Neuronal stem cell (in vitro differentiated cells): ENCODE measurements at regions not wholly inside any gene's neighbourhood (a gene's known extent, or its start where the extent isn't known, plus 50 kb on each side); places are given as distances from the start of the nearest gene placed in this dataset.

ENCODE experiments used
- DNase-seq: peaks from one replicate; pipeline ENCODE4 v3.0.0-alpha.2; 2013; ENCODE audit warnings: low spot score
- H2AFZ ChIP-seq: one replicate; pipeline ENCODE4 v1.6.1; 2013; ENCODE audit warnings: mild to moderate bottlenecking, low read length, inconsistent platforms
- H2AK5ac ChIP-seq: 2 replicates; pipeline ENCODE4 v1.6.1; 2013; ENCODE audit warnings: low read depth, mild to moderate bottlenecking, inconsistent platforms, low read length, moderate library complexity, mixed read lengths
- H2BK120ac ChIP-seq: 2 replicates; pipeline ENCODE4 v1.6.1; 2013; ENCODE audit warnings: low read depth, mild to moderate bottlenecking, inconsistent platforms, low read length, moderate library complexity, mixed read lengths
- H2BK12ac ChIP-seq: one replicate; pipeline ENCODE4 v1.6.1; 2013; ENCODE audit warnings: low read length, inconsistent platforms
- H2BK15ac ChIP-seq: 2 replicates; pipeline ENCODE4 v1.6.1; 2013; ENCODE audit warnings: mild to moderate bottlenecking, low read length, inconsistent platforms, mixed read lengths
- H2BK5ac ChIP-seq: one replicate; pipeline ENCODE4 v1.6.1; 2013; ENCODE audit warnings: inconsistent platforms, mild to moderate bottlenecking, low read length, moderate library complexity
- H3K14ac ChIP-seq: one replicate; pipeline ENCODE4 v1.6.1; 2013; ENCODE audit warnings: low read length, inconsistent platforms
- H3K18ac ChIP-seq: 2 replicates; pipeline ENCODE4 v1.6.1; 2013; ENCODE audit warnings: low read length, inconsistent platforms
- H3K23ac ChIP-seq: 2 replicates; pipeline ENCODE4 v1.6.1; 2013; ENCODE audit warnings: low read depth, mild to moderate bottlenecking, mixed read lengths, low read length, inconsistent platforms; ENCODE audit not compliant: poor library complexity
- H3K27ac ChIP-seq: replicated peaks from 3 replicates; pipeline ENCODE4 v1.5.1; 2013; ENCODE audit warnings: low read length, inconsistent platforms
- H3K27me3 ChIP-seq, 3 experiments: 2 replicates each; pipeline ENCODE4 v1.6.1; 2013; ENCODE audit warnings: low read length in 3 of 3, mild to moderate bottlenecking in 2 of 3, inconsistent platforms in 1 of 3, low read depth in 1 of 3, mixed read lengths in 1 of 3, moderate library complexity in 1 of 3; ENCODE audit not compliant: control insufficient read depth in 3 of 3, insufficient read depth in 3 of 3
- H3K36me3 ChIP-seq, 2 donors: replicated peaks in 1 of 2; 2 replicates each; pipeline ENCODE4 v1.6.1; 2013; ENCODE audit warnings: low read length in 2 of 2; ENCODE audit not compliant: control insufficient read depth in 2 of 2, insufficient read depth in 2 of 2
- H3K4ac ChIP-seq: 2 replicates; pipeline ENCODE4 v1.6.1; 2013; ENCODE audit warnings: inconsistent platforms, mild to moderate bottlenecking, low read length, moderate library complexity
- H3K4me1 ChIP-seq, 2 donors: 1 replicate in 1 of 2; 2 replicates in 1 of 2; pipeline ENCODE4 v1.6.1; 2013; ENCODE audit warnings: low read length in 2 of 2, low read depth in 1 of 2; ENCODE audit not compliant: control insufficient read depth in 2 of 2, insufficient read depth in 1 of 2
- H3K4me2 ChIP-seq: one replicate; pipeline ENCODE4 v1.6.1; 2013; ENCODE audit warnings: mild to moderate bottlenecking, low read length, inconsistent platforms; ENCODE audit not compliant: insufficient read depth, poor library complexity, severe bottlenecking
- H3K4me3 ChIP-seq, 2 donors: 2 replicates each; pipeline ENCODE4 v1.5.1; 2013; ENCODE audit warnings: low read length in 2 of 2, mild to moderate bottlenecking in 2 of 2, inconsistent platforms in 1 of 2, moderate library complexity in 1 of 2
- H3K79me1 ChIP-seq: one replicate; pipeline ENCODE4 v1.6.1; 2013; ENCODE audit warnings: low read depth, mild to moderate bottlenecking, inconsistent platforms, low read length, moderate library complexity
- H3K9ac ChIP-seq: one replicate; pipeline ENCODE4 v1.6.1; 2013; ENCODE audit warnings: mild to moderate bottlenecking, low read depth, low read length, inconsistent platforms; ENCODE audit not compliant: poor library complexity
- H3K9me3 ChIP-seq, 2 donors: replicated peaks in 1 of 2; 2 replicates each; pipeline versions ENCODE3 to v1.6.1; 2013; ENCODE audit warnings: low read length in 2 of 2, mild to moderate bottlenecking in 2 of 2, inconsistent platforms in 1 of 2, low read depth in 1 of 2, mixed read lengths in 1 of 2, moderate library complexity in 1 of 2; ENCODE audit not compliant: control insufficient read depth in 2 of 2, insufficient read depth in 1 of 2
- H4K8ac ChIP-seq: one replicate; pipeline ENCODE4 v1.6.1; 2013; ENCODE audit warnings: low read depth, mild to moderate bottlenecking, inconsistent platforms, low read length, moderate library complexity
- H4K91ac ChIP-seq: one replicate; pipeline ENCODE4 v1.6.1; 2013; ENCODE audit warnings: low read length, low read depth, mild to moderate bottlenecking, inconsistent platforms; ENCODE audit not compliant: poor library complexity
- WGBS, 2 donors: extraction: QIAGEN DNeasy Blood & Tissue Kit; methylation state at CpG; one replicate each; pipeline ENCODE4 v1.1.7; 2013; ENCODE audit warnings: missing lambda C conversion rate in 2 of 2, mixed read lengths in 1 of 2; ENCODE audit not compliant: insufficient read length in 2 of 2, insufficient replicate concordance in 1 of 2; ENCODE audit errors: extremely low coverage in 2 of 2; 5-methylcytosine and 5-hydroxymethylcytosine counted together

- H4K91ac ChIP-seq, result no peak overlapping the region
- H2BK15ac ChIP-seq, result no peak overlapping the region
- H3K36me3 ChIP-seq, result no peaks in the 10 kb centered on the region
- H3K4me1 ChIP-seq, result peaks cover 0 to 6% of the 10 kb centered on the region in 2 donors
- H2AFZ ChIP-seq, result peak overlapping the region; percentile 72
- H3K79me1 ChIP-seq, result no peaks in the 10 kb centered on the region
- DNase-seq, result no peak
- H2AK5ac ChIP-seq, result no peak overlapping the region
- WGBS, 2 donors, result no CpG with 5 or more reads among the region's 1 CpG
- no peak overlapping the region for H3K9ac ChIP-seq
- no peaks in the 10 kb centered on the region for H3K27me3 ChIP-seq
- no peak overlapping the region for H3K4me3 ChIP-seq
- no peak overlapping the region for H2BK120ac ChIP-seq
- H3K18ac ChIP-seq, result no peak overlapping the region
- H3K4me2 ChIP-seq, result no peak overlapping the region
- H2BK12ac ChIP-seq, result no peak overlapping the region
- H3K9me3 ChIP-seq, result peaks cover 0 to 2% of the 10 kb centered on the region in 2 donors
- no peak overlapping the region for H4K8ac ChIP-seq
- H3K14ac ChIP-seq, result no peak overlapping the region
- no peak overlapping the region for H3K27ac ChIP-seq
- H2BK5ac ChIP-seq, result no peak overlapping the region
- no peak overlapping the region for H3K4ac ChIP-seq
- H3K23ac ChIP-seq, result no peak overlapping the region
These were observed 81.9 kb downstream of the ATPSCKMT start for GRCh38 chr5:10167806-10168205.

- H3K4ac ChIP-seq, result no peak overlapping the region
- H3K36me3 ChIP-seq, result no peaks in the 10 kb centered on the region
- no peak overlapping the region for H2AFZ ChIP-seq
- H3K4me3 ChIP-seq, result no peak overlapping the region
- H2BK12ac ChIP-seq, result no peak overlapping the region
- H3K4me2 ChIP-seq, result no peak overlapping the region
- peaks cover 6 to 9% of the 10 kb centered on the region in 2 donors for H3K4me1 ChIP-seq
- no peak overlapping the region for H3K9ac ChIP-seq
- peaks cover 0 to 2% of the 10 kb centered on the region in 2 donors for H3K9me3 ChIP-seq
- H2BK5ac ChIP-seq, result no peak overlapping the region
- no peak overlapping the region for H2AK5ac ChIP-seq
- no peak overlapping the region for H2BK120ac ChIP-seq
- no peak overlapping the region for H2BK15ac ChIP-seq
- H3K23ac ChIP-seq, result no peak overlapping the region
- H3K14ac ChIP-seq, result no peak overlapping the region
- H3K79me1 ChIP-seq, result no peaks in the 10 kb centered on the region
- no peak for DNase-seq
- H3K27me3 ChIP-seq, result no peaks in the 10 kb centered on the region
- no peak overlapping the region for H3K27ac ChIP-seq
- H4K8ac ChIP-seq, result no peak overlapping the region
- H4K91ac ChIP-seq, result no peak overlapping the region
- no peak overlapping the region for H3K18ac ChIP-seq
- WGBS, 2 donors, result no CpG with 5 or more reads among the region's 1 CpG
These were observed 83.3 kb downstream of the ATPSCKMT start for GRCh38 chr5:10166392-10166791.

GRCh38 chr5:10162468-10162867, 87.2 kb downstream of the ATPSCKMT start:
- Histone ChIP-seq H4K91ac (no peak overlapping the region), H3K23ac (no peak overlapping the region), H3K79me1 (no peaks in the 10 kb centered on the region), H2AK5ac (no peak overlapping the region), H3K14ac (no peak overlapping the region), H3K9ac (no peak overlapping the region), H3K4me2 (no peak overlapping the region), H2BK15ac (no peak overlapping the region), H3K18ac (no peak overlapping the region), H3K4ac (no peak overlapping the region), H3K4me3 (no peak overlapping the region), H3K27me3 (no peaks in the 10 kb centered on the region), H2BK120ac (no peak overlapping the region), H3K27ac (no peak overlapping the region), H2BK12ac (no peak overlapping the region), H4K8ac (no peak overlapping the region), H3K9me3 (peaks cover 0 to 2% of the 10 kb centered on the region in 2 donors), H3K36me3 (no peaks in the 10 kb centered on the region), H3K4me1 (peaks cover 0 to 9% of the 10 kb centered on the region in 2 donors), H2BK5ac (no peak overlapping the region), H2AFZ (no peak overlapping the region)
- no CpG with 5 or more reads among the region's 5 CpGs for WGBS, 2 donors
- no peak for DNase-seq

DNA sequence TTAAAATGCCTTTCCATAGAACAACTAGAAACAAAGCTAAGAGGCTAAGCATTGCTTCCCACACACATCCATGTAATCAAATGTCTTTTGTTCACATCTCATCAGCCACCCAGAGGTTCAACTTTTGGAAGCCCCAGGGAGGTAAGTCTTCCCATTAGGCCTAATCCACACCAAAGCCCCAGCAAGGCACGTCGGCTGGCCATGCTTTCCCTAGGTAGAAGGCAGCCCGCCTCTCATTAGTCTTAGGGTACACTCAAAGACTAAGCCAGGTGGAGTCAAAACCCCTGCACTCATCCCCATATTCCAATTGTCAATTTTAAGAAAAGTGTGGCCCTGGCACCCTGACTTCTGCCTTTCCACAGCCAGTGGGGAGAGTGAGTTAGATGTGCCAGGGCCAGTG, 87.9 kb downstream of the ATPSCKMT start:
- no peak overlapping the region for H2AFZ ChIP-seq
- no peak overlapping the region for H3K14ac ChIP-seq
- no peak overlapping the region for H2BK15ac ChIP-seq
- no peak overlapping the region for H2BK5ac ChIP-seq
- H3K27me3 ChIP-seq, result no peaks in the 10 kb centered on the region
- no peak overlapping the region for H3K23ac ChIP-seq
- H4K8ac ChIP-seq, result no peak overlapping the region
- no peak overlapping the region for H3K18ac ChIP-seq
- H3K4me2 ChIP-seq, result no peak overlapping the region
- DNase-seq, result no peak
- H3K9me3 ChIP-seq, result peaks cover 0 to 2% of the 10 kb centered on the region in 2 donors
- peaks cover 0 to 9% of the 10 kb centered on the region in 2 donors for H3K4me1 ChIP-seq
- WGBS, 2 donors, result no CpG with 5 or more reads among the region's 3 CpGs
- no peak overlapping the region for H3K4ac ChIP-seq
- no peak overlapping the region for H2BK12ac ChIP-seq
- no peak overlapping the region for H3K4me3 ChIP-seq
- H3K79me1 ChIP-seq, result no peaks in the 10 kb centered on the region
- H3K27ac ChIP-seq, result no peak overlapping the region
- no peak overlapping the region for H3K9ac ChIP-seq
- no peaks in the 10 kb centered on the region for H3K36me3 ChIP-seq
- no peak overlapping the region for H2BK120ac ChIP-seq
- H2AK5ac ChIP-seq, result no peak overlapping the region
- no peak overlapping the region for H4K91ac ChIP-seq
